Nephron progenitor cell (in vitro differentiated cells): ENCODE measurements at regions not wholly inside any gene's neighbourhood (a gene's known extent, or its start where the extent isn't known, plus 50 kb on each side); places are given as distances from the start of the nearest gene placed in this dataset.

Experiments
- DNase-seq: peaks from one replicate; pipeline ENCODE4 v3.0.0; 2021
- H3K27ac Mint-ChIP-seq: 2 replicates; pipeline ENCODE4 v1.8.0; 2021; ENCODE audit warnings: mild to moderate bottlenecking, moderate library complexity, mixed read lengths
- H3K27me3 Mint-ChIP-seq: 2 replicates; pipeline ENCODE4 v1.8.0; 2021; ENCODE audit warnings: mild to moderate bottlenecking, low read depth, mixed read lengths; ENCODE audit not compliant: poor library complexity
- H3K36me3 Mint-ChIP-seq: 2 replicates; pipeline ENCODE4 v1.8.0; 2021; ENCODE audit warnings: low read depth, mixed read lengths
- H3K4me1 Mint-ChIP-seq: 2 replicates; pipeline ENCODE4 v1.8.0; 2021; ENCODE audit warnings: mixed read lengths
- H3K4me3 Mint-ChIP-seq: 2 replicates; pipeline ENCODE4 v1.8.0; 2021; ENCODE audit warnings: mild to moderate bottlenecking, moderate library complexity, mixed read lengths
- H3K9me3 Mint-ChIP-seq: 2 replicates; pipeline ENCODE4 v1.8.0; 2021; ENCODE audit warnings: mild to moderate bottlenecking, moderate library complexity, mixed read lengths
- TF ChIP-seq, protein P1 (sequence below): fragments of 200-600 bp; sonication (generic); IDR thresholded peaks from 2 replicates; pipeline ENCODE4 v1.5.0; 2021; ENCODE audit warnings: antibody characterized with exemption

DNA sequence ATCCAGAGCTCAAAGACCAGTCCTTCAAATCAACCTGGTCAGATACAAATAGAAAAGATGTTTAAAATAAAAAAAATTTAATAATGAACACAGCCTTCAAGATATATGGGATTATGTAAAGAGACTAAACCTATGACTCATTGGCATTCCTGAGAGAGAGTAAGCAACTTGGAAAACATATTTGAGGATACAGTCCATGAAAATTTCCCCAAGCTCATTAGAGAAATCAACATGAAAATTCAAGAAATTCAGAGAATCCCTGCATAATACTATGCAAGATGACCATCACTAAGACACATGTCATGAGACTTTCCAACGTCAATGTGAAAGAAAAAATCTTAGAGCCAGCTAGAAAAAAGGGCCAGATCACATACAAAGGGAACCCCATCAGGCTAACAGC is 512.9 kb upstream of the PTGER4 start:
- H3K4me1 Mint-ChIP-seq, result peaks cover 5% of the 10 kb centered on the region
- TF ChIP-seq, protein P1, sequence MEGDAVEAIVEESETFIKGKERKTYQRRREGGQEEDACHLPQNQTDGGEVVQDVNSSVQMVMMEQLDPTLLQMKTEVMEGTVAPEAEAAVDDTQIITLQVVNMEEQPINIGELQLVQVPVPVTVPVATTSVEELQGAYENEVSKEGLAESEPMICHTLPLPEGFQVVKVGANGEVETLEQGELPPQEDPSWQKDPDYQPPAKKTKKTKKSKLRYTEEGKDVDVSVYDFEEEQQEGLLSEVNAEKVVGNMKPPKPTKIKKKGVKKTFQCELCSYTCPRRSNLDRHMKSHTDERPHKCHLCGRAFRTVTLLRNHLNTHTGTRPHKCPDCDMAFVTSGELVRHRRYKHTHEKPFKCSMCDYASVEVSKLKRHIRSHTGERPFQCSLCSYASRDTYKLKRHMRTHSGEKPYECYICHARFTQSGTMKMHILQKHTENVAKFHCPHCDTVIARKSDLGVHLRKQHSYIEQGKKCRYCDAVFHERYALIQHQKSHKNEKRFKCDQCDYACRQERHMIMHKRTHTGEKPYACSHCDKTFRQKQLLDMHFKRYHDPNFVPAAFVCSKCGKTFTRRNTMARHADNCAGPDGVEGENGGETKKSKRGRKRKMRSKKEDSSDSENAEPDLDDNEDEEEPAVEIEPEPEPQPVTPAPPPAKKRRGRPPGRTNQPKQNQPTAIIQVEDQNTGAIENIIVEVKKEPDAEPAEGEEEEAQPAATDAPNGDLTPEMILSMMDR, result no peak
- H3K4me3 Mint-ChIP-seq, result no peak overlapping the region
- H3K27me3 Mint-ChIP-seq, result peaks cover 8% of the 10 kb centered on the region
- no peaks in the 10 kb centered on the region for H3K36me3 Mint-ChIP-seq
- no peak overlapping the region for H3K27ac Mint-ChIP-seq
- DNase-seq, result no peak
- H3K9me3 Mint-ChIP-seq, result peaks cover 27% of the 10 kb centered on the region

DNA sequence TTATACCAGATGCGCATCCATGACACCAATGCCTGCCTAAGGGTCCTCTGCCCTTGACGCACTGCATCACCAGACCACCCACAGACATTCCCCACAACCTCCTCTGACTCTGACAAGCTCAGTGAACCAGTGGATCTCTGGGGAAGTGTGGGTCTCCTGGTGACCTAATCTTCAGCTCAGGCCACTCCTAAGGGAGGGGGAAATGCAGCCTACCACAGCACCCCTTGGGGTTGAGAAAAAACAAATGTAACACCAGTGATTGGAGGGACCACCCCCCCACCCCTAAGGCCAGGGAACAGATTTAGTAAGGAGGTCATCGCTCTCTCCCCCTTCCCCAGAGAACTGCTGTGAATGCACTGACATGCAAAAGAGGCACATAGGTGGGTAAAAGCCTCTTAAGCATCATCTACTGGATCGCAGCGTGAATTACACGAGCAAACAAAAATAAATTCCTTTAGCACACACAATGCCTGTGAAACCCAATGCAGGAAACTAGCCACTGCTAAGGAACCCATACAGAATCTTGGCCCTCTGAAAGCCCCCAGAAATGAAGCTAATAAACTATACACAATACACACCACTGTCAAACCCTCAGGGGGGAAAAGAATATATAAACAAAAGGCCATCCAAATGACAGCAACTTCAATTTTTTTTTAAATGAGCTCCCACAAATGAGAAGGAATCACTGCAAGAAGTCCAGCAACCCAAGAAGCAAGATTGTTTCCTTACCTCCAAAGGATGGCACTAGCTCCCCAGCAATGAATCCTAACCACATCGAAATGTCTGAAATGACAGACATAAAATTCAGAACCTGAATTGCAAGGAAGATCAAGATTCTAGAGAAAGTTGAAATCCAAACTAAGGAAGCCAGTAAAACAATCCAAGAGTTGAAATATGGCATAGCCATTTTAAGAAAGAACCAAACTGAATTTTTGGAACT is 513.7 kb upstream of the PTGER4 start:
- H3K27me3 Mint-ChIP-seq, result peaks cover 8% of the 10 kb centered on the region
- DNase-seq, result peak; percentile 9
- TF ChIP-seq, protein P1, result no peak
- H3K4me1 Mint-ChIP-seq, result peaks cover 5% of the 10 kb centered on the region
- H3K36me3 Mint-ChIP-seq, result no peaks in the 10 kb centered on the region
- no peak overlapping the region for H3K27ac Mint-ChIP-seq
- H3K4me3 Mint-ChIP-seq, result no peak overlapping the region
- peaks cover 23% of the 10 kb centered on the region for H3K9me3 Mint-ChIP-seq

- Mint-ChIP-seq H3K27me3 (peaks cover 8% of the 10 kb centered on the region), H3K36me3 (no peaks in the 10 kb centered on the region), H3K4me3 (no peak overlapping the region), H3K4me1 (peaks cover 5% of the 10 kb centered on the region), H3K27ac (no peak overlapping the region), H3K9me3 (peaks cover 16% of the 10 kb centered on the region)
- TF ChIP-seq, protein P1, result no peak
- no peak for DNase-seq
Observed at GRCh38 chr5:40165106-40165788, 514.5 kb upstream of the PTGER4 start.

- TF ChIP-seq, protein P1, result no peak
- Mint-ChIP-seq H3K9me3 (no peaks in the 10 kb centered on the region), H3K36me3 (no peaks in the 10 kb centered on the region), H3K27me3 (peaks cover 4% of the 10 kb centered on the region), H3K4me3 (no peak overlapping the region), H3K4me1 (no peaks in the 10 kb centered on the region), H3K27ac (no peak overlapping the region)
- no peak for DNase-seq
Observed at GRCh38 chr5:40160435-40160834, 519.3 kb upstream of the PTGER4 start.

GRCh38 chr5:40154194-40154593 is 525.5 kb upstream of the PTGER4 start:
- no peaks in the 10 kb centered on the region for H3K9me3 Mint-ChIP-seq
- H3K4me1 Mint-ChIP-seq, result no peaks in the 10 kb centered on the region
- TF ChIP-seq, protein P1, result no peak
- H3K27ac Mint-ChIP-seq, result no peak overlapping the region
- no peak overlapping the region for H3K4me3 Mint-ChIP-seq
- no peak for DNase-seq
- no peaks in the 10 kb centered on the region for H3K27me3 Mint-ChIP-seq
- no peaks in the 10 kb centered on the region for H3K36me3 Mint-ChIP-seq
